Bronchial epithelial cell (primary cell): ENCODE measurements at regions not wholly inside any gene's neighbourhood (a gene's known extent, or its start where the extent isn't known, plus 50 kb on each side); places are given as distances from the start of the nearest gene placed in this dataset.
"Not testable (repeated sequence)": the region's sequence is repeated elsewhere in the genome, so short reads cannot be mapped to it uniquely, and the experiment has no call there.

Experiments used
- DNase-seq: peaks from one replicate; pipeline ENCODE4 v3.0.0-alpha.2; 2010; ENCODE audit warnings: low read depth
- FAIRE-seq: peaks from 2 replicates; lab custom pipeline; 2011; peaks lifted over from hg19 to GRCh38; lab: Jason Lieb, UNC
- H3K27me3 ChIP-seq: 2 replicates; pipeline ENCODE4 v1.5.1; 2011; ENCODE audit warnings: low read length; ENCODE audit not compliant: control insufficient read depth, insufficient read depth
- H3K36me3 ChIP-seq: 2 replicates; pipeline ENCODE4 v1.5.1; 2011; ENCODE audit warnings: low read length; ENCODE audit not compliant: control insufficient read depth, insufficient read depth
- H3K4me3 ChIP-seq: 2 replicates; pipeline ENCODE4 v1.5.1; 2011; ENCODE audit warnings: mild to moderate bottlenecking, low read depth, low read length, control low read depth
- TF ChIP-seq, protein P1 (sequence below): IDR thresholded peaks from 2 replicates; pipeline ENCODE4 v1.5.1; 2011; ENCODE audit warnings: mild to moderate bottlenecking, moderate library complexity, low read length, control low read depth, inconsistent platforms; ENCODE audit not compliant: insufficient read depth, severe bottlenecking

DNA sequence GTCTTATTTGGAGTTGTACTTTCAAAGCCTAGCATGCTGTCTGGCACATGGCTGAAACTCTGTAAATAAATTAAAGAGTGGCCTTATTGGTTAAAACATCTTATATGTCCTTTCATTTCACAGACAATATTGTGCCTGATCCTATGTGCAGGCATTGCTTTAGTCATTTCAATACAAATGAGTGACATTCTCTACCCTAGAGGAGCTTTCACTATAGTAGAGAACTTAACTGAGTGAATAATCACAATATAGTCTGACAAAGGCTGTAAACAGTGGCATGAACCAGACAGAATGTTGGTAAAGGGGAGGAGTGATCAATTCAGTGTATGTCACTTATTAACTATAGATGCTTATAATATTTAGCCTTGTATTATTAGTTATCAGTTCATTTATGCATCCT, 481.8 kb downstream of the TFAP2B start:
- Histone ChIP-seq H3K4me3 (no peak overlapping the region), H3K27me3 (no peaks in the 10 kb centered on the region), H3K36me3 (no peaks in the 10 kb centered on the region)
- FAIRE-seq = no peak
- TF ChIP-seq, protein P1, sequence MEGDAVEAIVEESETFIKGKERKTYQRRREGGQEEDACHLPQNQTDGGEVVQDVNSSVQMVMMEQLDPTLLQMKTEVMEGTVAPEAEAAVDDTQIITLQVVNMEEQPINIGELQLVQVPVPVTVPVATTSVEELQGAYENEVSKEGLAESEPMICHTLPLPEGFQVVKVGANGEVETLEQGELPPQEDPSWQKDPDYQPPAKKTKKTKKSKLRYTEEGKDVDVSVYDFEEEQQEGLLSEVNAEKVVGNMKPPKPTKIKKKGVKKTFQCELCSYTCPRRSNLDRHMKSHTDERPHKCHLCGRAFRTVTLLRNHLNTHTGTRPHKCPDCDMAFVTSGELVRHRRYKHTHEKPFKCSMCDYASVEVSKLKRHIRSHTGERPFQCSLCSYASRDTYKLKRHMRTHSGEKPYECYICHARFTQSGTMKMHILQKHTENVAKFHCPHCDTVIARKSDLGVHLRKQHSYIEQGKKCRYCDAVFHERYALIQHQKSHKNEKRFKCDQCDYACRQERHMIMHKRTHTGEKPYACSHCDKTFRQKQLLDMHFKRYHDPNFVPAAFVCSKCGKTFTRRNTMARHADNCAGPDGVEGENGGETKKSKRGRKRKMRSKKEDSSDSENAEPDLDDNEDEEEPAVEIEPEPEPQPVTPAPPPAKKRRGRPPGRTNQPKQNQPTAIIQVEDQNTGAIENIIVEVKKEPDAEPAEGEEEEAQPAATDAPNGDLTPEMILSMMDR = no peak
- no peak for DNase-seq

DNA sequence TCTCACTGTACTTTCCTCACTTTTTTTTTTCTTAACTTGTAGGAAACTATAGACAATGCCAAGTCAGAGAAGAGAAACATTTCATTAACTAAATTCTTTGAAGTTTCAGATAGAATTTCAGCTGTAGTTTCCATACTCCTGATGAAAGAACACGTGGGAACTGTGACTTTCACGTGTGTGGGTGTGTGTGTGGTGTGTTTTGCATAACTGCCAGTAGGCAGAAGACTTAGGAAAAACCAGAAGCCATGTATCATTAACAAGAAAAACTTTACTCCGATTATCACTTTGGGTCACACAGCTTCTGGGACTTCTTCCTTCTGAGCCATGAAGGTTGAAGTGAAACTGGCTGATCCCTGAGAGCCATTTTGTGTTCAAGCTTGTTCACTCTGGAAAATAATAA, 483.3 kb downstream of the TFAP2B start:
- no peak overlapping the region for H3K4me3 ChIP-seq
- FAIRE-seq (no peak), DNase-seq (no peak)
- no peaks in the 10 kb centered on the region for H3K36me3 ChIP-seq
- H3K27me3 ChIP-seq = no peaks in the 10 kb centered on the region
- TF ChIP-seq, protein P1 = no peak

DNA sequence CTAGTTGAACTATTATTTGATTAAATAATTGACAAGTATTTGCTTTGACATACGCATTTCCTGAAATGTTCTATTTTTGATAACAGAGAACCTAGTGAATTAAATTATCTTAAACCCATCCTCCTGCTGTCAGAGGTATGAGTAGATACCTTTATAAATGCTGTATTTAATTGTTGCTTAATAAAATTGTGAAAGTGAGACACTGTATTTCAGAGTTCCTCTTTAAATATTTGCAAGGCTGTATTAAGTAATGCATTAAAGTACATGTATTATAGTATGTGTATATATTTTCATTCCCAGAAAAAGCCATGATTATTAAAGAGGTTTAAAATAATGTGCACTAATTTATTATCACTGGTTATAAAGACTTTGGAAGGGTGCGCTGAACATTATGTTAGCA, 483.8 kb downstream of the TFAP2B start:
- TF ChIP-seq, protein P1 = no peak
- DNase-seq (no peak), FAIRE-seq (no peak)
- H3K36me3 ChIP-seq = no peaks in the 10 kb centered on the region
- no peaks in the 10 kb centered on the region for H3K27me3 ChIP-seq
- no peak overlapping the region for H3K4me3 ChIP-seq

DNA sequence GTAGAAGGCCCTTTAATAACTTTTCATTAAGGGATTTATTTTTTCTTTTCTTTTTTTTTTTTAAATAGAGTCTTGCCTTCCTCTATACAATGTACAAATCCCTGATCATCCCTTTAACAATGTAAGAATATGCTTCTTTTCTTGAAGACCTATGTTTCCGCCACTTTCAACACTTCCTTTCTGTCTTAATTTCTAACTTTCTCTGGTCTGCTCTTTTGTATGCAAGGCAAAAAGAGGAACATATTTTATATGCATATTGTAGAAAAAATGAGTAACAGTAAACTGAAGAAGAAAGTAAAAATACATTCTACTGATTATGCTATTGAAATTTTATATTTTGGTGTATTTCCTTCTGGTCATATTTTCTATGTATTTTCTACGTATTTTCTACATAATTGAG, 484.7 kb downstream of the TFAP2B start:
- DNase-seq = no peak
- no peak overlapping the region for H3K4me3 ChIP-seq
- H3K27me3 ChIP-seq = no peaks in the 10 kb centered on the region
- no peak for FAIRE-seq
- TF ChIP-seq, protein P1 = no peak
- H3K36me3 ChIP-seq = no peaks in the 10 kb centered on the region

DNA sequence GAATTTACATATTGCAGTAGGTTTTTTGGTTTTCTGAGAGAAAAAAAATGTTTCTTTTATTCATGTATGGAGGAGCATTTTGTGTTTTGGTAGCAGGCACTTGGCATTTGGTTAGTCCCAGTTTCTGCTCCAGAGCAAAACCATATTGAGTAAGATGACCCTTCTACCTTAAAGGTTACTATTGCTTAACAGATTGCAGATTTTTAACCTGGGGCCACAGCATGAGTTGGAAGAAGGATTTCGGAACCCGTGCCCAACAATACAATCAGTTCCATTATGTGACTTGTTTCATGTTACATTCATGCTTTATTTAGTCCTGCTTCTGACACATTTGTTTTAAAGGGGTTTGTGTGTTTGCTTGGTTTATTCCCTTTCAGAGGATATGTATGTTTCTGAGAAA, 496.3 kb downstream of the TFAP2B start:
- TF ChIP-seq, protein P1 = no peak
- FAIRE-seq (no peak), DNase-seq (no peak)
- Histone ChIP-seq H3K36me3 (no peaks in the 10 kb centered on the region), H3K27me3 (no peaks in the 10 kb centered on the region), H3K4me3 (no peak overlapping the region)

DNA sequence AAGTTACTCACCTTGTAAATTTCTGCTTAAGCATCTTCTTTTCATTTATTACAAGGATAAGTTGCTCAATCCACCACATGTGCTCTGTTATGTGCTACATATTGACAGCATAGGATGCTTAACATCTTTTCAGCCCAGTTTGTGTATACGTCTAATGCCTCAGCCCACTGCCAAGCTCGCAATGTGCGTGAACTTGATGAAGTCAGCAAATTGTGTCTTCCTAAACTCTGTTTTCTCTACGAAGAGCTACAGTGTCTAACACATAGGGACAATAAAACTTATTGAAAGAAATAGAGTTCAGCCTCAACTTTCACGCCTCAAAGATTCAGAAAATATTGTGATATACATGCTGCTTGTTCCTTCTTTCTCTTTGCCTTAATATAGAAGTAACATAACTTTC, 500.0 kb downstream of the TFAP2B start:
- FAIRE-seq = no peak

DNA sequence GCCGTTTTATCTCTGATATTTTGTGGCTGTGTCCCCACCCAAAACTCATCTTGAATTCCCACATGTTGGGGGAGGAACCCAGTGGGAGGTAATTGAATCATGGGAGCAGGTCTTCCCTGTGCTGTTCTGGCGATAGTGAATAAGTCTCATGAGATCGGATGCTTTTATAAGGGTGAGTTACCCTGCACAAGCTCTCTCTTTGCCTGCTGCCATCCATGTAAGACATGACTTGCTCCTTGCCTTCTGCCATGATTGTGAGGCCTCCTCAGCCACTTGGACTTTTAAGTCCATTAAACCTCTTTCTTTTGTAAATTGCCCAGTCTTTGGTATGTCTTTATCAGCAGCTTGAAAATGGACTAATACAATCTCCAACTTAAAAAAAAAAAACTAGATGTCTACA, 502.8 kb downstream of the TFAP2B start:
- not testable (repeated sequence) for FAIRE-seq, H3K4me3 ChIP-seq, DNase-seq, H3K27me3 ChIP-seq, H3K36me3 ChIP-seq

More for the DNA sequence above, 500.0 kb downstream of the TFAP2B start:
- DNase-seq = no peak
- TF ChIP-seq, protein P1 = no peak
- Histone ChIP-seq H3K36me3 (no peaks in the 10 kb centered on the region), H3K27me3 (no peaks in the 10 kb centered on the region), H3K4me3 (no peak overlapping the region)
